H1 (cell line): ENCODE measurements at regions not wholly inside any gene's neighbourhood (a gene's known extent, or its start where the extent isn't known, plus 50 kb on each side); places are given as distances from the start of the nearest gene placed in this dataset.

Source experiments
- CHD1 ChIP-seq: IDR thresholded peaks from 2 replicates; pipeline ENCODE4 v1.6.1; 2012; ENCODE audit warnings: low read depth, low read length, improper control_type of control experiment
- EZH2 ChIP-seq: fragments of 200-600 bp; sonication (generic); IDR thresholded peaks from 2 replicates; pipeline ENCODE4 v1.7.1; 2012; ENCODE audit warnings: low read depth, mild to moderate bottlenecking, moderate library complexity, low read length, inconsistent platforms; ENCODE audit not compliant: severe bottlenecking
- GABPA ChIP-seq: IDR thresholded peaks from 2 replicates; pipeline ENCODE4 v1.6.1; 2011; ENCODE audit warnings: mild to moderate bottlenecking, low read length, moderate library complexity, borderline replicate concordance; ENCODE audit not compliant: insufficient read depth
- KDM5A ChIP-seq: fragments of 200-600 bp; IDR thresholded peaks from 2 replicates; pipeline ENCODE4 v1.7.1; 2012; ENCODE audit warnings: mild to moderate bottlenecking, low read length, inconsistent platforms, mixed read lengths
- TAF7 ChIP-seq: optimal IDR thresholded peaks from 2 replicates; pipeline ENCODE3; 2011; ENCODE audit warnings: low read depth, mild to moderate bottlenecking, inconsistent platforms, low read length, moderate library complexity, borderline replicate concordance

- TF ChIP-seq EZH2 (no peak), GABPA (no peak), KDM5A (no peak), CHD1 (no peak), TAF7 (no peak)
- TF ChIP-seq, all 59 proteins: peak for 0
Measured at GRCh38 chr1:228861832-228862180, 126.5 kb downstream of the RHOU start (continued).
